ENCODE measurements at regions not wholly inside any gene's neighbourhood (a gene's known extent, or its start where the extent isn't known, plus 50 kb on each side); places are given as distances from the start of the nearest gene placed in this dataset.
"Not testable (repeated sequence)": the region's sequence is repeated elsewhere in the genome, so short reads cannot be mapped to it uniquely, and the experiment has no call there.

GRCh38 chr9:32004431-32005076, 379.9 kb upstream of the ACO1 start:
- DNase-seq (ENCODE audit: low read depth) = no peak

- no peak for DNase-seq (ENCODE audit: low read depth)
These were observed 374.1 kb upstream of the ACO1 start for GRCh38 chr9:32010322-32010721.

GRCh38 chr9:32011049-32011448, 373.4 kb upstream of the ACO1 start:
- no peak for DNase-seq (ENCODE audit: low read depth)

GRCh38 chr9:32015795-32016194, 368.6 kb upstream of the ACO1 start:
- no peak for DNase-seq (ENCODE audit: low read depth)

GRCh38 chr9:32045513-32045912, 338.9 kb upstream of the ACO1 start:
- DNase-seq (ENCODE audit: low read depth) = no peak

- no peak for DNase-seq (ENCODE audit: low read depth)
These were observed 317.2 kb upstream of the ACO1 start for GRCh38 chr9:32067261-32067660.

GRCh38 chr9:32069169-32069813, 315.2 kb upstream of the ACO1 start:
- no peak for DNase-seq (ENCODE audit: low read depth)

GRCh38 chr9:32069969-32070368, 314.5 kb upstream of the ACO1 start:
- DNase-seq (ENCODE audit: low read depth) = no peak

- no peak for DNase-seq (ENCODE audit: low read depth)
These were observed 311.9 kb upstream of the ACO1 start for GRCh38 chr9:32072570-32072969.

- DNase-seq (ENCODE audit: low read depth) = no peak
These were observed 292.4 kb upstream of the ACO1 start for GRCh38 chr9:32092031-32092430.

- DNase-seq (ENCODE audit: low read depth) = no peak
These were observed 267.2 kb upstream of the ACO1 start for GRCh38 chr9:32117291-32117690.

- no peak for DNase-seq (ENCODE audit: low read depth)
These were observed 255.9 kb upstream of the ACO1 start for GRCh38 chr9:32128546-32128945.

- not testable (repeated sequence) for DNase-seq (ENCODE audit: low read depth)
These were observed 253.7 kb upstream of the ACO1 start for GRCh38 chr9:32130709-32131108.

- DNase-seq (ENCODE audit: low read depth) = no peak
These were observed 247.6 kb upstream of the ACO1 start for GRCh38 chr9:32136700-32137339.

GRCh38 chr9:32142074-32142473, 242.4 kb upstream of the ACO1 start:
- DNase-seq (ENCODE audit: low read depth) = no peak

- DNase-seq (ENCODE audit: low read depth) = not testable (repeated sequence)
These were observed 235.9 kb upstream of the ACO1 start for GRCh38 chr9:32148553-32148952.

- no peak for DNase-seq (ENCODE audit: low read depth)
These were observed 223.2 kb upstream of the ACO1 start for GRCh38 chr9:32161209-32161608.

GRCh38 chr9:32161720-32162119, 222.7 kb upstream of the ACO1 start:
- no peak for DNase-seq (ENCODE audit: low read depth)

- not testable (repeated sequence) for DNase-seq (ENCODE audit: low read depth)
These were observed 218.1 kb upstream of the ACO1 start for GRCh38 chr9:32166316-32166715.

GRCh38 chr9:32171339-32171738, 213.1 kb upstream of the ACO1 start:
- no peak for DNase-seq (ENCODE audit: low read depth)

- no peak for DNase-seq (ENCODE audit: low read depth)
These were observed 212.2 kb upstream of the ACO1 start for GRCh38 chr9:32172256-32172655.

GRCh38 chr9:32177396-32177795, 207.0 kb upstream of the ACO1 start:
- DNase-seq (ENCODE audit: low read depth) = no peak

- DNase-seq (ENCODE audit: low read depth) = no peak
These were observed 203.8 kb upstream of the ACO1 start for GRCh38 chr9:32180597-32180996.

- no peak for DNase-seq (ENCODE audit: low read depth)
These were observed 184.2 kb upstream of the ACO1 start for GRCh38 chr9:32200241-32200640.
